Mesodermal cell (in vitro differentiated cells): ENCODE measurements at regions not wholly inside any gene's neighbourhood (a gene's known extent, or its start where the extent isn't known, plus 50 kb on each side); places are given as distances from the start of the nearest gene placed in this dataset.

Experiments used
- H3K27ac ChIP-seq: 2 replicates; pipeline ENCODE4 v1.7.0; 2013; ENCODE audit warnings: mild to moderate bottlenecking, low read depth, low read length, moderate library complexity; ENCODE audit not compliant: severe bottlenecking
- H3K36me3 ChIP-seq: 2 replicates; pipeline ENCODE4 v1.7.1; 2013; ENCODE audit warnings: mild to moderate bottlenecking, low read length, moderate library complexity; ENCODE audit not compliant: control insufficient read depth, insufficient read depth
- H3K4me1 ChIP-seq: one replicate; pipeline ENCODE4 v1.7.1; 2013; ENCODE audit warnings: mild to moderate bottlenecking, low read length; ENCODE audit not compliant: insufficient read depth, control insufficient read depth, poor library complexity, severe bottlenecking
- H3K4me3 ChIP-seq: 2 replicates; pipeline ENCODE4 v1.7.0; 2013; ENCODE audit warnings: low read length, control low read depth, mild to moderate bottlenecking; ENCODE audit not compliant: insufficient read depth, poor library complexity, severe bottlenecking; ENCODE audit errors: extremely low read depth
- H3K9me3 ChIP-seq: 2 replicates; pipeline ENCODE4 v1.7.1; 2013; ENCODE audit warnings: mild to moderate bottlenecking, low read length, moderate library complexity; ENCODE audit not compliant: control insufficient read depth
- WGBS, 2 experiments: methylation state at CpG; one replicate each; pipeline ENCODE4 v1.1.5; 2013; ENCODE audit warnings: missing lambda C conversion rate in 2 of 2; ENCODE audit not compliant: insufficient coverage in 2 of 2; 5-methylcytosine and 5-hydroxymethylcytosine counted together

- no peaks in the 10 kb centered on the region for H3K36me3 ChIP-seq
- no peak overlapping the region for H3K4me3 ChIP-seq
- H3K4me1 ChIP-seq, result no peaks in the 10 kb centered on the region
Observed at GRCh38 chr13:80462567-80462966, 121.6 kb upstream of the SPRY2 start.

GRCh38 chr13:80462037-80462436 is 121.1 kb upstream of the SPRY2 start:
- 100% methylated on average over 1 of the region's 1 CpG for WGBS, 2 experiments
- H3K4me3 ChIP-seq, result no peak overlapping the region
- no peaks in the 10 kb centered on the region for H3K9me3 ChIP-seq

More at GRCh38 chr13:80462567-80462966, 121.6 kb upstream of the SPRY2 start:
- Histone ChIP-seq H3K27ac (no peak overlapping the region), H3K9me3 (no peaks in the 10 kb centered on the region)

GRCh38 chr13:80458543-80458942 is 117.6 kb upstream of the SPRY2 start:
- WGBS, 2 experiments, result 97 to 100% methylated on average over 2 of the region's 2 CpGs
- Histone ChIP-seq H3K4me1 (no peaks in the 10 kb centered on the region), H3K36me3 (no peaks in the 10 kb centered on the region), H3K27ac (no peak overlapping the region), H3K9me3 (no peaks in the 10 kb centered on the region), H3K4me3 (no peak overlapping the region)

More at GRCh38 chr13:80462037-80462436, 121.1 kb upstream of the SPRY2 start:
- H3K27ac ChIP-seq, result no peak overlapping the region
- H3K4me1 ChIP-seq, result no peaks in the 10 kb centered on the region
- no peaks in the 10 kb centered on the region for H3K36me3 ChIP-seq

DNA sequence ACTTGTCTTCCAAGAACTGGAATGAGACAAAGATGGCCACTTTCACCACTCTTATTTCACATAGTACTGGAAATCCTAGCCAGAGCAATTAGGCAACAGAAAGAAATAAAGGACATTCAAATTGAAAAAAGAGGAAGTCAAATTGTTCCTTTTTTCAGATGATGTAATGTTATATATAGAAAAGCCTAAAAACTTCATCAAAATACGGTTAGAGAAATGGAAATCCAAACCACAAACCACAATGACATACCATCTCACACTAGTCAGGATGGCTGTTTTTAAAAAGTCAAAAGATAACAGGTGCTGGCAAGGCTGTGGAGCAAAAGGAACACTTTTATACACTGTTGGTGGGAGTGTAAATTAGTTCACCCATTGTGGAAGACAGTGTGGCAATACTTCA is 113.3 kb upstream of the SPRY2 start:
- no peaks in the 10 kb centered on the region for H3K9me3 ChIP-seq
- no CpG with 5 or more reads among the region's 1 CpG for WGBS, 2 experiments
- no peaks in the 10 kb centered on the region for H3K4me1 ChIP-seq
- H3K27ac ChIP-seq, result no peak overlapping the region
- H3K36me3 ChIP-seq, result no peaks in the 10 kb centered on the region
- H3K4me3 ChIP-seq, result no peak overlapping the region

DNA sequence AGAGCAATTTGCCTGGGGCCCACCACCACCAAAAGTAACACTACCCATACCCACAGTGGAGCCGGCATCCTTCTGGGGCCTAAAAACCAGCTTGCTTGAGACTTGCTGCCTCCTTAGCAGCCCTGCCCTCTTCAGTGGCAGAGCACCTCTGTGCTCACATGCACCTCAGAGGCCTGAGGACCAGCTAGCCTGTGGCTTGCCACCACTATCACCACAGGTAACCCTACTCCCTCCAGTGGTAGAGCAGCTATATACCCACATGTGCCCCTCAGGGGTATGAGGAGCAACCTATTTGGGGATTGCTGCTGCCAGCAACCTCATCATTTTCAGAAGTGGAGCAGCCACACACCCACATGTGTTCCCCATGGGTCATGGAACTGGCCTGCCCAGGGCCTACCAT is 111.4 kb upstream of the SPRY2 start:
- 86 to 100% methylated on average over 1 of the region's 1 CpG for whole genome bisulfite sequencing, 2 experiments
- Histone ChIP-seq H3K4me1 (no peaks in the 10 kb centered on the region), H3K9me3 (no peaks in the 10 kb centered on the region), H3K27ac (no peak overlapping the region), H3K4me3 (no peak overlapping the region), H3K36me3 (no peaks in the 10 kb centered on the region)

DNA sequence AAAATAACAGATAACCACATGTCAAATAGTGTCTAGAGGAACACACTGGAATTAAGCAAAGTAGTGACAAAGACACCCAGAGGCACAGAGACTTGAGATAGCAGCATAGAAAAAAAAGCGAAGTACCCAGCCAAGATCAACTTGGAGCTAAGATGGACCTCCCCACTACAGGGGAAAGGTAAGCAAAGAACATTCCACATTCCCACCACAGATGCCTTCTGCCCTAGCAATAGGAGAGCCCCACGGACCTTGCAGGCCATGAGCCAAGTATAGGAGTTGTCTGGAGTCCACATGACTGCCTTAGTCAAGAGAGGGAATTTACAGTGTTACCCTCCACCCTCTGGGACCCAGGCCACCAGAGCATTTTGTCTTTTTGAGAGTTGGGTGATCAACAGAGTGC is 110.7 kb upstream of the SPRY2 start:
- WGBS, 2 experiments, result 75 to 100% methylated on average over 2 of the region's 2 CpGs

GRCh38 chr13:80450386-80450785 is 109.5 kb upstream of the SPRY2 start:
- Histone ChIP-seq H3K36me3 (no peaks in the 10 kb centered on the region), H3K9me3 (no peaks in the 10 kb centered on the region), H3K4me1 (no peaks in the 10 kb centered on the region), H3K4me3 (no peak overlapping the region), H3K27ac (no peak overlapping the region)

More for the DNA sequence above, 110.7 kb upstream of the SPRY2 start:
- Histone ChIP-seq H3K4me1 (no peaks in the 10 kb centered on the region), H3K4me3 (no peak overlapping the region), H3K36me3 (no peaks in the 10 kb centered on the region), H3K27ac (no peak overlapping the region), H3K9me3 (no peaks in the 10 kb centered on the region)

DNA sequence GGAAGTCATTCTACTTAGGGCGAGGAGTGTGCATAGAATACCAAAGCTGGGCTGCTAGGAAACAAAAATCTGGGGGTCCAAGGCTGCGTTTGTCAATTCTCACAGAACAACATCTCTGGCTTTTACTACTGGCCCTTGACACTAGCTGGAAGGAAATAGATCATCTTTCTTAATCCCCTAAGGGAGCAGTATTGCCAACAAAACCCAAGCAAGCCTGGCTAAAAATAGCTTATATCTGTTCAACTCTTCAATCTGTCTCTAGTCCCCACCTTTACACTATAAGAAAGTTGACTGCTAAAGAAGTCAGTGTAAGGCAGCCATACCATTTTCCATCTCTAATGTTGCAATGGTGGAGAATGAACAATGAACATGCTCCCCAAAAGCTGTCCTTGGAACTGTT is 107.8 kb upstream of the SPRY2 start:
- Histone ChIP-seq H3K9me3 (no peaks in the 10 kb centered on the region), H3K4me3 (no peak overlapping the region), H3K36me3 (no peaks in the 10 kb centered on the region), H3K27ac (no peak overlapping the region), H3K4me1 (no peaks in the 10 kb centered on the region)
- 100% methylated on average over 1 to 2 of the region's 2 CpGs for whole genome bisulfite sequencing, 2 experiments

DNA sequence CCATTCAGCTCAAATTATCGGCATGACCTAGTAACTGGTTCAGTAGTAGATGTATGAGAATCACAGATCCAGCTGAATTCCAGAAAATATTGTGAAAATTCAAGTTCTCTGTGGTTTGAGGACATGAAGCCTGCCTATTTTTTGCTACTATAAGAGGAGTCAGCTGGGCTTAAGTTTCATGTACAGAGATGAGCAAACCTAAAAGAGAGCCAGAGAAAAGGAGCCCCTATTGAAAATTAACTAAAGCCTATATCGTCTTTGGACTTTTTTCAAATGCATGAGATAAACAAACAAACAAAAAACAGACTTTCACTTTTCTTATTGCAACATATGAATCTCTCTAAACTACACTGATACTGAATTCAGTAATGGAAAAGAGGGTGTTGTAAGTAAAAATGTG is 106.8 kb upstream of the SPRY2 start:
- Histone ChIP-seq H3K36me3 (no peaks in the 10 kb centered on the region), H3K4me3 (no peak overlapping the region), H3K9me3 (no peaks in the 10 kb centered on the region), H3K27ac (no peak overlapping the region), H3K4me1 (no peaks in the 10 kb centered on the region)
- 45 to 67% methylated on average over 1 of the region's 2 CpGs for WGBS, 2 experiments

GRCh38 chr13:80444240-80445015 is 103.5 kb upstream of the SPRY2 start:
- Histone ChIP-seq H3K36me3 (no peaks in the 10 kb centered on the region), H3K4me1 (no peaks in the 10 kb centered on the region), H3K27ac (no peak overlapping the region), H3K9me3 (no peaks in the 10 kb centered on the region), H3K4me3 (no peak overlapping the region)
- WGBS, 2 experiments, result 80 to 100% methylated on average over 2 of the region's 4 CpGs

DNA sequence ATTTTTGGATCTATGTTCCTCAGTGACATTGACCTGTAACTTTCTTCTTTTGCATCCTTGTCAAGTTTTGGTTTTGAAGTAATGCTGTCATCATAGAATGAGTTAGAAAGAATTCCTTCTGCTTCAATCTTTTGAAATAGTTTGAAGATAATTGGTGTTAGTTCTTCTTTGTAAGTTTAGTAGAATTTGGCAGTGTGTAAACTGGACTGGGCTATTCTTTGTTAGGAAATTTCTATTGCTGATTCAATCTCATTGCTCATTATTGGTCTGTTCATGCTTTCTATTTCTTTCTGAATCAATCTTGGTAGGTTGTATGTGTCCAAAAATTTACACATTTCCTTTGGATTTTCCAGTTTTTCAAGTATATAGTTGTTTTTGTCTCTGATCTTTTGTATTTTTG is 101.7 kb upstream of the SPRY2 start:
- Histone ChIP-seq H3K36me3 (no peaks in the 10 kb centered on the region), H3K4me1 (no peaks in the 10 kb centered on the region), H3K9me3 (no peaks in the 10 kb centered on the region), H3K4me3 (no peak overlapping the region), H3K27ac (no peak overlapping the region)
